ENCODE measurements at regions not wholly inside any gene's neighbourhood (a gene's known extent, or its start where the extent isn't known, plus 50 kb on each side); places are given as distances from the start of the nearest gene placed in this dataset.

- FAIRE-seq (no peak), DNase-seq (ENCODE audit: low read depth, low spot score) (no peak)
- no peaks in the 10 kb centered on the region for H4K20me1 ChIP-seq (replicated peaks; ENCODE audit: control insufficient read depth, extremely low read depth, insufficient read depth, low read length)
- TF ChIP-seq JUN (IDR thresholded peaks at IDR 0.05; ENCODE audit: borderline replicate concordance, insufficient read depth, insufficient read length, low read depth) (no peak), POLR2AphosphoS5 (IDR thresholded peaks at IDR 0.05; ENCODE audit: insufficient read depth, low read depth, low read length) (no peak), FOS (IDR thresholded peaks at IDR 0.05; ENCODE audit: borderline replicate concordance, insufficient read depth, low read length) (no peak), GATA2 (IDR thresholded peaks at IDR 0.05; ENCODE audit: insufficient read depth, insufficient read length, low read depth, low read length) (no peak), MYC (IDR thresholded peaks at IDR 0.05; ENCODE audit: low read depth, low read length) (no peak), POLR2A (IDR thresholded peaks at IDR 0.05; ENCODE audit: low read depth, low read length) (no peak), EZH2 (IDR thresholded peaks at IDR 0.05; ENCODE audit: borderline replicate concordance, low read depth, low read length, severe bottlenecking) (no peak), MAX (IDR thresholded peaks at IDR 0.05; ENCODE audit: insufficient read depth, insufficient read length) (no peak)
- TF ChIP-seq, protein P1, sequence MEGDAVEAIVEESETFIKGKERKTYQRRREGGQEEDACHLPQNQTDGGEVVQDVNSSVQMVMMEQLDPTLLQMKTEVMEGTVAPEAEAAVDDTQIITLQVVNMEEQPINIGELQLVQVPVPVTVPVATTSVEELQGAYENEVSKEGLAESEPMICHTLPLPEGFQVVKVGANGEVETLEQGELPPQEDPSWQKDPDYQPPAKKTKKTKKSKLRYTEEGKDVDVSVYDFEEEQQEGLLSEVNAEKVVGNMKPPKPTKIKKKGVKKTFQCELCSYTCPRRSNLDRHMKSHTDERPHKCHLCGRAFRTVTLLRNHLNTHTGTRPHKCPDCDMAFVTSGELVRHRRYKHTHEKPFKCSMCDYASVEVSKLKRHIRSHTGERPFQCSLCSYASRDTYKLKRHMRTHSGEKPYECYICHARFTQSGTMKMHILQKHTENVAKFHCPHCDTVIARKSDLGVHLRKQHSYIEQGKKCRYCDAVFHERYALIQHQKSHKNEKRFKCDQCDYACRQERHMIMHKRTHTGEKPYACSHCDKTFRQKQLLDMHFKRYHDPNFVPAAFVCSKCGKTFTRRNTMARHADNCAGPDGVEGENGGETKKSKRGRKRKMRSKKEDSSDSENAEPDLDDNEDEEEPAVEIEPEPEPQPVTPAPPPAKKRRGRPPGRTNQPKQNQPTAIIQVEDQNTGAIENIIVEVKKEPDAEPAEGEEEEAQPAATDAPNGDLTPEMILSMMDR (IDR thresholded peaks at IDR 0.05; ENCODE audit: extremely low read depth in 1 of 2, insufficient read depth in 1 of 2, low read depth in 1 of 2, low read length in 2 of 2): no peak
- no peak overlapping the region for H3K4me2 ChIP-seq (ENCODE audit: insufficient read depth, low read length)
- H3K9me3 ChIP-seq (replicated peaks; ENCODE audit: control insufficient read depth, insufficient read depth, low read length): no peaks in the 10 kb centered on the region
- intact Hi-C loops (cut with micrococcal nuclease) (no loop called here), dilution Hi-C loops (cut with MboI; ENCODE audit: extremely low pct_ligation_motif_present, low sequenced_read_pairs) (no loop called here)
- BruUV-seq (replicated peaks): no TSS peak
- no peak overlapping the region for H2AFZ ChIP-seq (ENCODE audit: low read depth, low read length)
- no peak overlapping the region for H3K9ac ChIP-seq (replicated peaks; ENCODE audit: extremely low read depth, insufficient read depth, low read length)
- no peaks in the 10 kb centered on the region for H3K36me3 ChIP-seq (ENCODE audit: control insufficient read depth in 2 of 2, extremely low read depth in 1 of 2, insufficient read depth in 2 of 2, low read length in 2 of 2)
- H3K27me3 ChIP-seq (ENCODE audit: control insufficient read depth in 2 of 2, insufficient read depth in 2 of 2, low read length in 2 of 2): peaks cover 0 to 4% of the 10 kb centered on the region in 2 experiments
- H3K27ac ChIP-seq (ENCODE audit: insufficient read depth, low read depth, low read length): no peak overlapping the region
- no peaks in the 10 kb centered on the region for H3K4me1 ChIP-seq (ENCODE audit: control insufficient read depth, extremely low read depth, insufficient read depth, low read length)
- no peak overlapping the region for H3K4me3 ChIP-seq (replicated peaks in 1 of 3; ENCODE audit: insufficient read depth in 1 of 3, low read depth in 1 of 3, low read length in 3 of 3)
- H3K79me2 ChIP-seq (ENCODE audit: control insufficient read depth, insufficient read depth, low read length): no peaks in the 10 kb centered on the region
- CTCF ChIA-PET: no interaction called here
- POLR2A ChIA-PET: no interaction called here
- H3K9me1 ChIP-seq (replicated peaks; ENCODE audit: control insufficient read depth, extremely low read depth, insufficient read depth, low read length): no peaks in the 10 kb centered on the region
Measured at GRCh38 chr9:90966480-90967144, 165.0 kb downstream of the SYK start.
